HEK293T (cell line): ENCODE measurements at regions not wholly inside any gene's neighbourhood (a gene's known extent, or its start where the extent isn't known, plus 50 kb on each side); places are given as distances from the start of the nearest gene placed in this dataset.

Source experiments
- CTCF ChIA-PET: fragments of 350-600 bp; formaldehyde crosslinking; extraction: SDS; loops from one replicate; lab custom pipeline; 2021; ENCODE audit warnings: antibody characterized with exemption, inconsistent platforms; lab: Yijun Ruan, JAX
- POLR2A ChIA-PET: fragments of 350-600 bp; formaldehyde crosslinking; extraction: SDS; loops from one replicate; lab custom pipeline; 2020; ENCODE audit warnings: antibody characterized with exemption, inconsistent platforms; lab: Yijun Ruan, JAX
- DNase-seq: peaks from one replicate; pipeline ENCODE4 v3.0.0; 2012; ENCODE audit warnings: mixed read lengths; ENCODE audit errors: extremely low spot score
- ARNT ChIP-seq: fragments of 450-650 bp; IDR thresholded peaks from 2 replicates; pipeline ENCODE4 v1.6.1; 2017; ENCODE audit warnings: mild to moderate bottlenecking
- BHLHE40 ChIP-seq: fragments of 450-650 bp; IDR thresholded peaks from 2 replicates; pipeline ENCODE4 v1.6.1; 2016; ENCODE audit warnings: mild to moderate bottlenecking, moderate library complexity, borderline replicate concordance
- CTBP1 ChIP-seq: fragments of 450-650 bp; IDR thresholded peaks from 2 replicates; pipeline ENCODE4 v1.6.1; 2016; ENCODE audit warnings: borderline replicate concordance
- ELF4 ChIP-seq: fragments of 450-650 bp; IDR thresholded peaks from 2 replicates; pipeline ENCODE4 v1.6.1; 2017; ENCODE audit warnings: antibody characterized with exemption
- FOXA1 ChIP-seq: fragments of 450-650 bp; IDR thresholded peaks from 2 replicates; pipeline ENCODE4 v1.6.1; 2016; ENCODE audit warnings: mild to moderate bottlenecking
- FOXK2 ChIP-seq: fragments of 450-650 bp; IDR thresholded peaks from 2 replicates; pipeline ENCODE4 v1.6.1; 2016; ENCODE audit warnings: mild to moderate bottlenecking
- FOXM1 ChIP-seq: fragments of 450-650 bp; IDR thresholded peaks from 2 replicates; pipeline ENCODE4 v1.6.1; 2017; ENCODE audit warnings: mild to moderate bottlenecking, borderline replicate concordance
- HDGF ChIP-seq: fragments of 450-650 bp; IDR thresholded peaks from 2 replicates; pipeline ENCODE4 v1.6.1; 2017; ENCODE audit warnings: antibody characterized with exemption, borderline replicate concordance
- L3MBTL2 ChIP-seq: fragments of 450-650 bp; conservative IDR thresholded peaks from 2 replicates; pipeline ENCODE4 v1.6.1; 2016; ENCODE audit warnings: mild to moderate bottlenecking
- LEF1 ChIP-seq: fragments of 450-650 bp; IDR thresholded peaks from 2 replicates; pipeline ENCODE4 v1.6.1; 2017; ENCODE audit warnings: mild to moderate bottlenecking, borderline replicate concordance
- NFRKB ChIP-seq: fragments of 450-650 bp; IDR thresholded peaks from 2 replicates; pipeline ENCODE4 v1.6.1; 2016; ENCODE audit warnings: mild to moderate bottlenecking, moderate library complexity
- PKNOX1 ChIP-seq: fragments of 450-650 bp; IDR thresholded peaks from 2 replicates; pipeline ENCODE4 v1.6.1; 2016
- SP1 ChIP-seq: fragments of 450-650 bp; IDR thresholded peaks from 2 replicates; pipeline ENCODE4 v1.6.1; 2017
- SUZ12 ChIP-seq: fragments of 450-650 bp; IDR thresholded peaks from 2 replicates; pipeline ENCODE4 v1.6.1; 2016; ENCODE audit warnings: mild to moderate bottlenecking
- TARDBP ChIP-seq: fragments of 450-650 bp; IDR thresholded peaks from 2 replicates; pipeline ENCODE4 v1.6.1; 2016
- ZNF384 ChIP-seq: fragments of 450-650 bp; IDR thresholded peaks from 2 replicates; pipeline ENCODE4 v1.6.1; 2016

- no peak for DNase-seq
- ChIA-PET POLR2A (no interaction called here), CTCF (no interaction called here)
- TF ChIP-seq FOXM1 (no peak), CTBP1 (no peak)
Measured at GRCh38 chr4:30917946-30918345, 197.8 kb downstream of the PCDH7 start.

- CTCF ChIA-PET = no interaction called here
Measured at GRCh38 chr4:30919458-30919857, 199.3 kb downstream of the PCDH7 start.

GRCh38 chr4:30920043-30920442 is 199.9 kb downstream of the PCDH7 start:
- no peak for DNase-seq
- POLR2A ChIA-PET = no interaction called here
- CTCF ChIA-PET = no interaction called here
- TF ChIP-seq FOXM1 (no peak), FOXK2 (no peak), BHLHE40 (no peak), ELF4 (no peak), HDGF (no peak), L3MBTL2 (no peak), FOXA1 (no peak), ZNF384 (no peak), ARNT (no peak), LEF1 (no peak), SP1 (no peak), PKNOX1 (no peak), TARDBP (no peak), NFRKB (no peak), SUZ12 (no peak), CTBP1 (no peak)

More at GRCh38 chr4:30919458-30919857, 199.3 kb downstream of the PCDH7 start:
- TF ChIP-seq L3MBTL2 (no peak), HDGF (no peak)
- no peak for DNase-seq
- POLR2A ChIA-PET = no interaction called here

GRCh38 chr4:30922625-30923024 is 202.5 kb downstream of the PCDH7 start:
- TF ChIP-seq SUZ12 (no peak), LEF1 (no peak), SP1 (no peak), ARNT (no peak), PKNOX1 (no peak; the same call in 1 of the 2 replicates)
- ChIA-PET POLR2A (no interaction called here), CTCF (no interaction called here)
- no peak for DNase-seq

- DNase-seq = no peak
- ChIA-PET CTCF (no interaction called here), POLR2A (no interaction called here)
- TF ChIP-seq ELF4 (no peak), FOXA1 (no peak), FOXM1 (no peak), ZNF384 (no peak), ARNT (no peak), SUZ12 (no peak), SP1 (no peak), HDGF (no peak), PKNOX1 (no peak), NFRKB (no peak)
Measured at GRCh38 chr4:30924495-30924894, 204.3 kb downstream of the PCDH7 start.

- ChIA-PET POLR2A (no interaction called here), CTCF (no interaction called here)
- DNase-seq = no peak
- TF ChIP-seq BHLHE40 = no peak
- no peak for TF ChIP-seq ELF4
- TF ChIP-seq FOXK2 = no peak
- TF ChIP-seq ZNF384 = no peak
- no peak for TF ChIP-seq SP1
- no peak for TF ChIP-seq L3MBTL2
- no peak for TF ChIP-seq LEF1
- TF ChIP-seq NFRKB = no peak
- TF ChIP-seq FOXA1 = no peak
- TF ChIP-seq ARNT = no peak
Measured at GRCh38 chr4:30929649-30930048, 209.5 kb downstream of the PCDH7 start.

- ChIA-PET POLR2A (no interaction called here), CTCF (no interaction called here)
- DNase-seq = no peak
- TF ChIP-seq ZNF384 (no peak), L3MBTL2 (no peak), FOXA1 (no peak), FOXM1 (no peak), ARNT (no peak), HDGF (no peak), NFRKB (no peak), PKNOX1 (no peak), BHLHE40 (no peak), LEF1 (no peak), FOXK2 (no peak)
Measured at GRCh38 chr4:30930276-30930675, 210.1 kb downstream of the PCDH7 start.
